ENCODE measurements at regions not wholly inside any gene's neighbourhood (a gene's known extent, or its start where the extent isn't known, plus 50 kb on each side); places are given as distances from the start of the nearest gene placed in this dataset.
A peak's percentile ranks its signal among the peaks of the same experiment; 100 is the strongest.
"Not testable (repeated sequence)": the region's sequence is repeated elsewhere in the genome, so short reads cannot be mapped to it uniquely, and the experiment has no call there.

GRCh38 chr4:42284030-42284429 lies 113.3 kb upstream of the SHISA3 start:
- DNase-seq (ENCODE audit: low spot score), result no peak

GRCh38 chr4:42288876-42289275 lies 108.4 kb upstream of the SHISA3 start:
- DNase-seq (ENCODE audit: low spot score), result peak; percentile 68

DNA sequence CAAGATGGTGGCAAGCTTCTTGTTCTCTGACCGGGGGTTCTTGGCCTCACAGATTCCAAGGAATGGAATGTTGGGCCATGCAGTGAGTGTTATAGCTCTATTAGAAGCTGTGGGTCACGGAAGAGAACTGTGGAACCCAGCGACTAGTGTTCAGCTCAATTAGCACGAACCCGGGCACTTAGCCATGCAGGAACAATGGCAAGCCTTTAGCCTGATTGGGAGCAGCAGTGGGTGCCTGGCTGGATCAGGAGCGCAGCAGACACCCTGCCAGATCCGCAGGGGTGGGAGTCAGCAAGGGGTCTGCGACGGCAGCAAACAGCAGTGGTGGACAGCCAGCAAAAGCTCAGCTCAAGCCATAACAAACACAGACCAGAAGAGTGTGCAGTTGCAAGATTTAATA lies 105.1 kb upstream of the SHISA3 start:
- DNase-seq (ENCODE audit: low spot score), result not testable (repeated sequence)

DNA sequence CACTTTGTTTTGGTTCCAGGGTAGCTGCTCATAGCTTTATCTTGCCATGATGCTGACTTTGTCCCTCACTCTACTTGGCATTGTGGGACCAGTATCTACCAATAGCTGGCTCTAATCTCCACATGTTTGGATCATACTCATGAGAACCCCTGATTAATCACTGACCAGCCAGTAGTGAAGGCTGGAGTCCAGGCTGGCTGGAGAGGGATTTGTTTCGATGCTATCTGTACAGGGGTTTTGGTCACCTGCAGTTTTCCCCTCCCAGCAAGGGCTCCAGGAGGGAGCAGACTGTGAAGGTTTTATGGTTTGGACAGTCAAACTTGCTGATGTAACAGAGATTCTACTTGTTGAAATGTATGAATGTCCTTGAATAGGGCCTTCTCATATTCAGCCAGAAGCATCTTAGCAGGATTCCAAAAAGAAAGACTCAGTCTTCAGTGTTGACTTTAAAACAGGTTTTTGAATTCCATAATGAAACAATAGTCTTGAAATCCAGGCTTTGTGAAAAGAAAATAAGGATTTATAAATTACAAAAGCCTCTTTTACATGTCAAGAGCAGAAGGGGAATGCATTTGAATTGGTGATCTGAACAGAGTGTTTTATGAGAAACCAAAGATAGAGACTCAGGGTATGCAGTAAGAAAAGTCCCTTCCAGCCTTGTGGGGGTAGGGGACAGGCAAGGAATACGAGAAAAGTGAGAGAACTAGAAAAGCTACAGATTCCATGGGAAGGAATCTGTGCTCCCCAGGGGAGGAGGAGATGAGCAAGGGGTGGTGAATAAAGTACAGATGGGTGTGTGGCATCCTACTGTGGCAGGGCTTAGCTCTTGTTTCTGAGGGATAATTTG lies 103.1 kb upstream of the SHISA3 start:
- no peak for DNase-seq (ENCODE audit: low spot score)

DNA sequence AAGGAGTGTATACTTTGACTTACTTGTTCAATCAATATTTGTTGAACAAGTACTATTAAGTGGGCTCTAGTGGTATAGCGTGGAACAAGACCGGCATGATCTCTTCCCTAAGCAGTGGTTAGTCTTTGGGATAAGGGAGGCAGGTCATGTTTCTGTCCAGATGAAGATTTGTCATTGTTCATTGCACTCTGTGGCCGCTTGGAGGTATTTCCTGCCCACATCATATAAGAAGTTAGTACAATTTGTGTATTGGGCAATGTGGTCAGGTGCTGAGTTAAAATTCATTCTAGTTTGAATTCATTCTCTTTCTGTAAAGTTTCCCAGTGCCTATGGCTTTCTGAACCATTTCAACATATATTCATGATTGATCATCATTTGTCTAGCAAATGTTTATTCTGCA lies 101.1 kb upstream of the SHISA3 start:
- no peak for DNase-seq (ENCODE audit: low spot score)

GRCh38 chr4:42302348-42302747 lies 94.9 kb upstream of the SHISA3 start:
- peak; percentile 47 for DNase-seq (ENCODE audit: low spot score)

DNA sequence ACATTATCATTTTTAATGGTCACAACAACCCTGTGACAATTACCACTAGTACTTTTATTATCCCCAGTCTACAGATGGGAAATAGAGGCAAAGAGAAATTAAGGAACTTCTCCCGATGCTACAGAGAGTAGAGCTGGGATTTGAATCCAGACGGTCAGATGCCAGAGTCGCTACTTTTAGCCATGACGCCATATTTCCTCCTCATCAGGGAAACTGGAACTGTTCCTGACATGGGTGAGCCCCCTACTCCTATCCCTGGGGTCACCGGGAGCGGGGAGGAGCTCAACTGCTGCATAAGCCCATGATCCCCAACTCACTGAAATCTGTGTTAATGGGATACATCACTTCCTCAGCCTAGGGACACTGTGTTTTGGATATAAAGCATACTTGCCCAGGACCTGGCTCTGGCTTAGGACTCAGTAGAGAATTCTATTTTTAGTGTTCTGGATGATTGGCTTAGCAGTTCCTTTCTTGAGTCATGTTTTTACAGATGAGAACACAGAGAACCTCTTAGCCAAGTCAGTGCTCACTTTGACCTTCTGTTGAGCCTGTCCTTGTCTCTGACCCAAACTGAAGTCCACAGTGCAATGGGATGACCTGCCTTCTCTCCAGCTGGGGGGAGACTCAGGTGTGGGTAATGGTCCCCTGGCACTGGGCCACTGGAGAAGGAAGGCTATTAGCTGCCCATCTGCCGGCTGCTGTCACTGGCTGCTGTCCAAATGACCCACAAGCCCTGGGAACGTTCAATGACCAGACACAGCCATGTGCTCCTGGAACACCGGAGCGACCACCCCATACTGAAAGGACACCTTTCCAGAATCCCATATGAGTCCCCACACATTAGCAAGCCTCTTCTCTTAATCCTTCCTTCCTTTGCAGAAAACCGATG lies 90.8 kb upstream of the SHISA3 start:
- peak; percentile 63 for DNase-seq (ENCODE audit: low spot score)

- DNase-seq (ENCODE audit: low spot score), result no peak
Observed at GRCh38 chr4:42308247-42308646, 89.0 kb upstream of the SHISA3 start.

DNA sequence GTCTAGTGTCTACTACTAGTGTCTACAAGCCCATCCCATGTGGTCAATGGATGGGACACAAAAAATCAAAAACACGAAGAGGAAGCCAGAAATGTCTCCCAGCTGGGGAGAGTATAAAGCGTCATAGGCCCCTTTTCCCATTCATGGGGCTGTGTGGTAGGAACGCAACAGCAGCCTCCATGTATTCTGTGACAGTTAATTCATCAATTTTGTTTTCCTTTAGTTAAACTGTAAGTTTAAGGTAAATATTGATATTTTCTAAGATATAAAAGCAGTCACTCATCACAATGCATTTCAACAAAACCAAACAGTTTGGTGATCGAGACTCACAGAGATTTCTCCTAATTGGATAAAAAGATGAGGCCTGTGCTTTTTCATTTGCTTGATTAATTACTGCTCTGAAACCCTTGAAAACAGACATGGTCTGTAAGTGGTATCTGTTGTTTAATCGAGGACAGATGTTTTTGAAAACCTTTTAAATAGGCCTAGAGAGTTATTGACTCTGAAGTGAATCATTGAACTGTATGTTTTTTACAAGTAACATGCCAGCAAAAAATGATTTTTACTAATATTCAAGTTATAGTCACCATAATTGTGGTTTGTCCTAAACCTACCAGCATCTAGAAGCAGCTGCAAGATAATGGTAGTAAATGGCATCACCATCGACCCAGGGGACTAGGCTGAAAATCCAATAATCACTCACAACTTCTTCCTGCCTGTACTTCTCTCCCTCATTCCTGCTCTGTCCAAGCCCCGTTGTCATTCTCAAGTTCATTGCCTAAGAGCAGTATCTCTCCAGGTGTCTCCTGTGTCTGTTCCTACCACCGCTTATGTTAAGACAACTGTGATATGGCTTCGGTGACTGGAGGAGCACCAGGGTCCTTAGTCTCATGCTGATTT lies 87.7 kb upstream of the SHISA3 start:
- DNase-seq (ENCODE audit: low spot score), result no peak

- DNase-seq (ENCODE audit: low spot score), result no peak
Observed at GRCh38 chr4:42310358-42310757, 86.9 kb upstream of the SHISA3 start.

DNA sequence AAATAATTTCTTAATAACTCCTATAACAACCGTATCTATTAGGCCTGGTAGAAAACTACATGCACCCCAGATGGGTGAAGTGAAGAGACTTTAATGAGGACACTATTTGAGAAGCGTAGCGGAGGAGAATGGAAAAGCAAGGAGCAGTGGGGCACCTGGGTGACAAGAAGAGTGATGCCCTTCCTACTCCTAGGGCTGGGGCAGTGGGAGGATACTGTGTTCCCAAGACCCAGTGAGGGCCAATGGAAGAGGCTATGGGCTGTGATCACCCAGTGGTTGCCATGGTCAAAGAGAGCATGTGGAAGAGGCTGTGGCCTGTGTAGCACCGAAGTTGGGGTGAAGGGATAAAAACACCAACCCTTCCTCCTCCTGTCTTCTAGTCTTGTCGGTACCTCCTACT lies 86.5 kb upstream of the SHISA3 start:
- no peak for DNase-seq (ENCODE audit: low spot score)

DNA sequence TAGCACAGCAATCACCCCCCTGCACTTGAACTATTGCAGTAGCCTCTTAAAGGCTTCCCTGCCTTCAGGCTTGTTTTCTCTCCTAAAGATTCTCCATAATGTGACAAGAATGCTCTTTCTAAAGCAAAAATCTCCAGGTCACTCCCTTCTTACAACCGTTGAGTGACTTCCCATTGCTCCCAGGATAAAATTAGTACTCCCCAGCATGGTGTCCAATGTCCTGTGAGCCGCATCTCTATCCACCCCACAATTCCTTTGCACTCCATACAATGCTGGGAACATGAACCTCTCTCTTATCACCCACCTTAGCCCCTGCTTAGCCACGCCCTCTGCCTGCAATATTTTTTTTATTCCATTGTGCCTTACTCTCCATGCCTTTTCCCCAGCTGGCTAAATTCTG lies 85.7 kb upstream of the SHISA3 start:
- no peak for DNase-seq (ENCODE audit: low spot score)

GRCh38 chr4:42313420-42313819 lies 83.9 kb upstream of the SHISA3 start:
- DNase-seq (ENCODE audit: low spot score), result peak; percentile 42

- no peak for DNase-seq (ENCODE audit: low spot score)
Observed at GRCh38 chr4:42313872-42314271, 83.4 kb upstream of the SHISA3 start.

- DNase-seq (ENCODE audit: low spot score), result no peak
Observed at GRCh38 chr4:42315231-42315630, 82.1 kb upstream of the SHISA3 start.

- DNase-seq (ENCODE audit: low spot score), result no peak
Observed at GRCh38 chr4:42320822-42321388, 76.4 kb upstream of the SHISA3 start.

- DNase-seq (ENCODE audit: low spot score), result no peak
Observed at GRCh38 chr4:42326040-42326439, 71.2 kb upstream of the SHISA3 start.

DNA sequence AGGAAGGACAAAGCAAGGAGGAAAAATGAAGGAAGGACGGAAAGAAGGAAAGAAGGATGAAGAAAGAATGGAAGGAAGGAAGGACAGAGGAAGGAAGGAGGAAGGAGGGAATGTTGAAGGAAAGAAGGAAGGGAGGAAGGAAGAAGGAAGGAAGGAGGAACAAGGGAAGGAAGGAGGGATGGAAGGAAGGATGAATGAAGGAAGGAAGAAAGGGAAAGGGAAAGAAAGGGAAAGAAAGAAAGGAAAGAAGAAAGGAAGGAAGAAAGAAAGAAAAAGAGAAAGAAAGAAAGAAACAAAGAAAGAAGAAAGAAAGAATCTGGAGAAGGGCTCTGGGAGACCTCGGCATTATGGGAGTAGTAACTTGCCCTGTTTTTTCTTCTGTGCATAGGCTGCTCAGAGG lies 70.8 kb upstream of the SHISA3 start:
- DNase-seq (ENCODE audit: low spot score), result no peak

- DNase-seq (ENCODE audit: low spot score), result no peak
Observed at GRCh38 chr4:42327323-42327722, 70.0 kb upstream of the SHISA3 start.

DNA sequence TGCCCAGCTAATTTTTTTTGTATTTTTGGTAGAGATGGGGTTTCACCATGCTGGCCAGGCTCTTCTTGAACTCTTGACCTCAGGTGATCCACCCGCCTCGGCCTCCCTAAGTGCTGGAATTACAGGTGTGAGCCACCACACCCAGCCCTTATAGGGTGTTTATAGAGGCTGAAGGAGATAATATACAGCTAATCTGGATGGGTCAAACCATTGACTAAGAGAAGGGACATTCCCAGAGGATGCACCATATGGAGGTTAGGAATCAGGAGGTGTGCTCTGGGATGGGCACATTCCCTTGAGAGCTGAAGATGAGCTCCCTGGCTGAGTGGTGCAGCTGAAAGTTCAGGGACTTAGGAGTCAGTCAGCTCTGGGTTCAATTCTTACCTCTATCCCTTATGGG lies 68.3 kb upstream of the SHISA3 start:
- no peak for DNase-seq (ENCODE audit: low spot score)

- peak; percentile 51 for DNase-seq (ENCODE audit: low spot score)
Observed at GRCh38 chr4:42329421-42329820, 67.9 kb upstream of the SHISA3 start.

Data from kidney tubule cell (primary cell).